Suprapubic skin (tissue), 4 donors: ENCODE measurements at regions not wholly inside any gene's neighbourhood (a gene's known extent, or its start where the extent isn't known, plus 50 kb on each side); places are given as distances from the start of the nearest gene placed in this dataset.

Source experiments
- CTCF ChIP-seq, 2 donors: fragments of 200-600 bp in 1 of 2; fragments of 450-650 bp in 1 of 2; sonication (generic) in 1 of 2; IDR thresholded peaks; one replicate each; pipeline ENCODE4 v1.5.1; 2016 to 2019; ENCODE audit warnings: antibody characterized with exemption in 2 of 2, mild to moderate bottlenecking in 1 of 2, moderate library complexity in 1 of 2
- EP300 ChIP-seq: sonication (generic); formaldehyde crosslinking; IDR thresholded peaks from one replicate; pipeline ENCODE4 v1.6.1; 2017; ENCODE audit warnings: antibody characterized with exemption
- POLR2A ChIP-seq, 2 donors: fragments of 450-650 bp; IDR thresholded peaks; one replicate each; pipeline ENCODE4 v1.6.1; 2017; ENCODE audit warnings: antibody characterized with exemption in 2 of 2, mild to moderate bottlenecking in 2 of 2, moderate library complexity in 2 of 2
- POLR2AphosphoS5 ChIP-seq, 3 donors: sonication (generic); formaldehyde crosslinking; IDR thresholded peaks; one replicate each; pipeline ENCODE4 v1.6.1; 2017; ENCODE audit warnings: antibody characterized with exemption in 3 of 3

- TF ChIP-seq CTCF (IDR thresholded peaks at IDR 0.05) (no peak), POLR2A (IDR thresholded peaks at IDR 0.05) (no peak), POLR2AphosphoS5 (IDR thresholded peaks at IDR 0.05) (no peak), EP300 (no peak)
Observed at GRCh38 chr1:29832936-29833335, 596.6 kb downstream of the PTPRU start.
